AG09309 (cell line): ENCODE measurements at regions not wholly inside any gene's neighbourhood (a gene's known extent, or its start where the extent isn't known, plus 50 kb on each side); places are given as distances from the start of the nearest gene placed in this dataset.

ENCODE experiments used
- DNase-seq: peaks from one replicate; pipeline ENCODE4 v3.0.0-alpha.2; 2010; ENCODE audit warnings: low read depth
- H3K4me3 ChIP-seq: 2 replicates; pipeline ENCODE4 v1.5.1; 2011; ENCODE audit warnings: mild to moderate bottlenecking, low read depth, low read length, moderate library complexity; ENCODE audit not compliant: control insufficient read depth
- CTCF ChIP-seq: IDR thresholded peaks from 2 replicates; pipeline ENCODE4 v1.5.1; 2011; ENCODE audit warnings: mild to moderate bottlenecking, low read depth, low read length, inconsistent platforms; ENCODE audit not compliant: insufficient read depth, control insufficient read depth; ENCODE audit errors: missing control alignments

- no peak overlapping the region for H3K4me3 ChIP-seq
- no peak for TF ChIP-seq CTCF
- no peak for DNase-seq
These were observed 681.0 kb upstream of the ADAMTS5 start for GRCh38 chr21:27647921-27648320.

- no peak for DNase-seq
- no peak for TF ChIP-seq CTCF
- H3K4me3 ChIP-seq = no peak overlapping the region
These were observed 680.5 kb upstream of the ADAMTS5 start for GRCh38 chr21:27647401-27647800.

DNA sequence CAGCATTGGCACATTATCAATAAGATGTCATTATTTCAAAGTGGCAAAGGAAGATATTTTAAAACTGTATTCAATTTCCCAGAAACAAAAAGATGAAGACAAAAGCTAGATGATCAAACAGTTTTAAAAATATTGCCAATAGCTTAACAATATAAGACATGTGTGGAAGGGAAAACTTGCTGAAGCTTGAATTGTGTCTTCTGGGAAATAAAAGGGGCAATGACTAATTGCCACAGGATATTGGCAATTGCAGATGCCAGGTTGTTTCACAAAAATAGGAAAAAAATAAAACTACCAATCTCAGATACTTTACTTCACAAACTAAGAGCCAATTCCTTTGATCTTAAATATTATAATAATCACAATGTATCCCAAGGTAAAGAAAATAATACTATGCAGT, 679.8 kb upstream of the ADAMTS5 start:
- no peak for TF ChIP-seq CTCF
- DNase-seq = no peak
- H3K4me3 ChIP-seq = no peak overlapping the region

DNA sequence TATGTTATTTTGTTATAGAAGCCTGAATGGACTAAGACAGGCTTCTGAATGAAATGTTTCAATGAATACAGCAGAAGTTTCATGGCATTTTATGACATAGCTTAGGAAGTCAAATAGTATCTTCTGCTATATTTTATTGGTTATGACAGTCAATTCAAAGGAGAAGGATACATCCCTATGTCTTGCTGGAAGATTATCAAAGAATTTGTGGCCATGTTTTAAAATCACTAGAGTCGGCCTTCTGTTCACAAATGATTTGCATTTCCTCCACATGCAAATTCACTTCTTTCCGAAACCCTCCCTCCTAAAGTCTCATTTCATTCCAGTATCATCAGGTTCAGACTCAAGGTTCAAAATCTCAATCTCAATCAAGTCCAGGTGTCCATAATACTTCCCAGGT, 679.2 kb upstream of the ADAMTS5 start:
- DNase-seq = no peak
- no peak overlapping the region for H3K4me3 ChIP-seq
- no peak for TF ChIP-seq CTCF

GRCh38 chr21:27645285-27645684, 678.4 kb upstream of the ADAMTS5 start:
- no peak overlapping the region for H3K4me3 ChIP-seq
- no peak for TF ChIP-seq CTCF
- no peak for DNase-seq

DNA sequence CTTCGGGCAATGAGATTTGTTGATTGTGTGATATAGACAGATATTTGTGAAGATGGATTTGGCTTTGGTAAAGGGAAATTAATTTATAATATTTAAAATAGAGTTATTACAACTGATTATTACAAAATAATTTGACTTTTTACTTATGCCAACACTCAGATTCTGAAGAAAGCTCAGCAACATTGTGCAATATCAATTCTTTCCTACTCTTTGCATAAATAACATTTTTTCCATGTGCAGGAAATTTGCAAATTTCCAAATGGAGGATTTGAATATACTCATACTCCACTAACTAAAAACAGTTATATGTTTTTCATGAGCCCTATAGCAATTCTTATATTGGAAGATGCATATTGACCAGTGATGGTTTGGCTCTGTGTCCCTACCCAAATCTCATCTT, 676.4 kb upstream of the ADAMTS5 start:
- no peak for DNase-seq
- TF ChIP-seq CTCF = no peak
- H3K4me3 ChIP-seq = no peak overlapping the region

DNA sequence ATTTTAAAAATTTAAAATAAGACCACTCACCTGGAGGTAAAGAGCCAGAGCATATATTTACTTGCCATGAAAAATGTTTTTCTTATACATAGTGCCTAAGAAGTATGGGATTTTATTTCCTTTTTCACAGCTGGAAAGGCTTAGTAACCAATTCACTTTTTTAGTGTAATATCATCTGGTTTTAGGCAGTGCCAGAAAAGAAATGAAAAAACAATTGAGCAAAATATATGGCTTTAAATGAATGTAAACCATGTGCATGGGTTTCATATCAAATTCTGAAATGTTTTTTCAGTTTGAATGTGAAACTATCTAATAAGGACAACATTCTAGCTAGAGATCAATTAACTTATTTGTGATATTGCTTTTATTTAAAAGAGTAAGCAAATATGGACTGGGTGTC, 672.4 kb upstream of the ADAMTS5 start:
- H3K4me3 ChIP-seq = no peak overlapping the region
- no peak for DNase-seq
- TF ChIP-seq CTCF = no peak
